GM12878 (cell line): ENCODE measurements at regions not wholly inside any gene's neighbourhood (a gene's known extent, or its start where the extent isn't known, plus 50 kb on each side); places are given as distances from the start of the nearest gene placed in this dataset.

Experiments used
- ATAC-seq: fragments of 200-7000 bp; cut with Tn5 transposase; 3 replicates; pipeline ENCODE4 v1.9.1; 2020; ENCODE audit warnings: mild to moderate bottlenecking, moderate library complexity
- BruUV-seq: library from RNA; stranded (reverse); fragments of 400-500 nt; replicated peaks from 2 replicates; lab custom pipeline; 2021; lab: Mats Ljungman, UMichigan
- CTCF ChIA-PET: fragments of 300-600 bp; sonication (Branson Sonifier 250); formaldehyde crosslinking; extraction: SDS; loops from one replicate; lab custom pipeline; 2021; ENCODE audit warnings: inconsistent platforms; lab: Yijun Ruan, JAX
- POLR2A ChIA-PET: fragments of 350-600 bp; formaldehyde crosslinking; extraction: SDS; loops from one replicate; lab custom pipeline; 2021; ENCODE audit warnings: inconsistent platforms; lab: Charles Lee
- RAD21 ChIA-PET: fragments of 300-600 bp; sonication (Branson Sonifier 250); formaldehyde crosslinking; loops from one replicate; lab custom pipeline; 2023; ENCODE audit warnings: antibody characterized with exemption; ENCODE audit not compliant: unreplicated experiment; lab: Charles Lee
- SMC1A ChIA-PET: fragments of 300-600 bp; sonication (Branson Sonifier 250); formaldehyde crosslinking; loops from one replicate; lab custom pipeline; 2023; ENCODE audit not compliant: unreplicated experiment, uncharacterized antibody; lab: Charles Lee
- DNase-seq: peaks from one replicate; pipeline ENCODE4 v3.0.0-alpha.2; 2011; ENCODE audit warnings: low read depth, low spot score
- FAIRE-seq: peaks from 3 replicates; lab custom pipeline; 2011; peaks lifted over from hg19 to GRCh38; lab: Jason Lieb, UNC
- H2AFZ ChIP-seq: 2 replicates; pipeline ENCODE4 v1.6.0; 2011; ENCODE audit warnings: low read depth, low read length, control low read depth; ENCODE audit not compliant: control insufficient read depth
- H3K27ac ChIP-seq: 2 replicates; pipeline ENCODE4 v1.5.1; 2011; ENCODE audit warnings: control low read depth; ENCODE audit not compliant: control insufficient read depth, insufficient read depth
- H3K27me3 ChIP-seq, 2 experiments: replicated peaks in 1 of 2; 2 replicates each; pipeline versions ENCODE4 v1.6.0 to v1.6.1; 2011; ENCODE audit warnings: low read length in 1 of 2; ENCODE audit not compliant: control insufficient read depth in 2 of 2, insufficient read depth in 2 of 2
- H3K36me3 ChIP-seq, 2 experiments: 2 replicates each; pipeline ENCODE4 v1.5.1; 2011; ENCODE audit warnings: low read length in 1 of 2; ENCODE audit not compliant: control insufficient read depth in 2 of 2, insufficient read depth in 2 of 2
- H3K4me1 ChIP-seq: 2 replicates; pipeline ENCODE4 v1.6.1; 2011; ENCODE audit warnings: mild to moderate bottlenecking, low read length, moderate library complexity, mixed read lengths; ENCODE audit not compliant: control insufficient read depth, insufficient read depth
- H3K4me2 ChIP-seq: 2 replicates; pipeline ENCODE4 v1.6.0; 2011; ENCODE audit warnings: control low read depth; ENCODE audit not compliant: control insufficient read depth, insufficient read depth
- H3K4me3 ChIP-seq: fragments of 200-600 bp; sonication (generic); 2 replicates; pipeline ENCODE4 v1.5.1; 2016
- H3K79me2 ChIP-seq: 2 replicates; pipeline ENCODE4 v1.6.0; 2011; ENCODE audit warnings: low read length; ENCODE audit not compliant: control insufficient read depth, insufficient read depth
- H3K9ac ChIP-seq: 2 replicates; pipeline ENCODE4 v1.8.0; 2011; ENCODE audit warnings: low read length, control low read depth, mixed read lengths; ENCODE audit not compliant: control insufficient read depth, insufficient read depth
- H3K9me3 ChIP-seq: replicated peaks from 3 replicates; pipeline ENCODE4 v1.5.1; 2011; ENCODE audit warnings: mild to moderate bottlenecking, low read length; ENCODE audit not compliant: control insufficient read depth, insufficient read depth
- H4K20me1 ChIP-seq: 2 replicates; pipeline ENCODE4 v1.6.0; 2011; ENCODE audit not compliant: control insufficient read depth, insufficient read depth
- BACH1 ChIP-seq: fragments of 450-650 bp; IDR thresholded peaks from 2 replicates; pipeline ENCODE4 v1.6.1; 2017; ENCODE audit warnings: mild to moderate bottlenecking, borderline replicate concordance
- BMI1 ChIP-seq: fragments of 450-650 bp; IDR thresholded peaks from 2 replicates; pipeline ENCODE4 v1.6.1; 2016; ENCODE audit warnings: mild to moderate bottlenecking, moderate library complexity, borderline replicate concordance
- ESRRA ChIP-seq: IDR thresholded peaks from 2 replicates; pipeline ENCODE4 v1.6.1; 2012; ENCODE audit warnings: mild to moderate bottlenecking, low read length, improper control_type of control experiment
- IRF4 ChIP-seq: IDR thresholded peaks from 2 replicates; pipeline ENCODE4 v1.6.1; 2011; ENCODE audit warnings: low read depth, low read length
- NR2C2 ChIP-seq: IDR thresholded peaks from 2 replicates; pipeline ENCODE4 v1.6.1; 2011; ENCODE audit warnings: borderline replicate concordance, low read depth; ENCODE audit not compliant: control insufficient read depth, insufficient read length
- POLR2AphosphoS2 ChIP-seq: IDR thresholded peaks from 2 replicates; pipeline ENCODE4 v1.6.1; 2011; ENCODE audit warnings: low read depth, mild to moderate bottlenecking, low read length, improper control_type of control experiment, moderate library complexity
- RFX5 ChIP-seq: IDR thresholded peaks from 2 replicates; pipeline ENCODE4 v1.6.1; 2011; ENCODE audit warnings: low read depth, low read length, improper control_type of control experiment
- SUPT20H ChIP-seq: IDR thresholded peaks from 2 replicates; pipeline ENCODE4 v1.6.1; 2011; ENCODE audit warnings: low read depth, mild to moderate bottlenecking, low read length, moderate library complexity, borderline replicate concordance; ENCODE audit not compliant: control insufficient read depth
- ZBTB40 ChIP-seq: fragments of 450-650 bp; IDR thresholded peaks from 2 replicates; pipeline ENCODE4 v1.6.1; 2016; ENCODE audit warnings: mild to moderate bottlenecking, moderate library complexity, borderline replicate concordance
- ZSCAN29 ChIP-seq: fragments of 450-650 bp; IDR thresholded peaks from 2 replicates; pipeline ENCODE4 v1.6.1; 2017; ENCODE audit warnings: mild to moderate bottlenecking, moderate library complexity
- WGBS: methylation state at CpG from one replicate; pipeline ENCODE4 v1.1.6; 2016; ENCODE audit warnings: low lambda C conversion rate; ENCODE audit not compliant: insufficient replicate concordance, insufficient coverage; ENCODE audit errors: missing lambda C conversion rate; 5-methylcytosine and 5-hydroxymethylcytosine counted together
- in situ Hi-C: fragments of 300-500 bp; cut with MboI; formaldehyde crosslinking; loops from 9 replicates; pipeline ENCODE4 v1.14.3; 2018; ENCODE audit warnings: mixed read lengths
- intact Hi-C: fragments of 100-400 bp; cut with micrococcal nuclease; formaldehyde crosslinking; loops from one replicate; pipeline ENCODE4 v1.14.2; 2022; ENCODE audit not compliant: unreplicated experiment

- TF ChIP-seq ZSCAN29 = no peak
- TF ChIP-seq RFX5 = no peak
- TF ChIP-seq NR2C2 = no peak
- no peak for TF ChIP-seq BACH1
- TF ChIP-seq SUPT20H = no peak
- TF ChIP-seq POLR2AphosphoS2 = no peak
- no peak for TF ChIP-seq ZBTB40
- TF ChIP-seq IRF4 = no peak
- TF ChIP-seq ESRRA = no peak
- no peak for TF ChIP-seq BMI1
- TF ChIP-seq, all 136 proteins: peak for 0
- CTCF ChIA-PET = no interaction called here
- Histone ChIP-seq H4K20me1 (no peaks in the 10 kb centered on the region), H3K27ac (no peak overlapping the region), H3K4me2 (no peak overlapping the region), H3K36me3 (no peaks in the 10 kb centered on the region), H2AFZ (no peak overlapping the region), H3K27me3 (no peaks in the 10 kb centered on the region; a peak in 1 of 4 replicates), H3K4me1 (no peaks in the 10 kb centered on the region), H3K79me2 (no peaks in the 10 kb centered on the region), H3K4me3 (no peak overlapping the region), H3K9me3 (peaks cover 3% of the 10 kb centered on the region; the same call in 2 of the 3 replicates), H3K9ac (no peak overlapping the region)
- intact Hi-C loops (no loop called here), in situ Hi-C loops (no loop called here)
- no peak for FAIRE-seq
- WGBS = 50% methylated on average over 28 of the region's 49 CpGs
- no TSS peak for BruUV-seq
- DNase-seq = no peak
- POLR2A ChIA-PET = no interaction called here
- ATAC-seq = no peak
- RAD21 ChIA-PET = no interaction called here
- SMC1A ChIA-PET = no interaction called here
These were observed 174.2 kb upstream of the IER5L start for GRCh38 chr9:129352146-129352865.
